Calu3 (cell line): ENCODE measurements at regions not wholly inside any gene's neighbourhood (a gene's known extent, or its start where the extent isn't known, plus 50 kb on each side); places are given as distances from the start of the nearest gene placed in this dataset.
"Not testable (repeated sequence)": the region's sequence is repeated elsewhere in the genome, so short reads cannot be mapped to it uniquely, and the experiment has no call there.

Experiments
- BruUV-seq: library from RNA; stranded (reverse); fragments of 400-500 nt; replicated peaks from 2 replicates; lab custom pipeline; 2021; lab: Mats Ljungman, UMichigan
- CTCF ChIA-PET: fragments of 300-600 bp; sonication (Branson Sonifier 250); formaldehyde crosslinking; loops from one replicate; lab custom pipeline; 2022; ENCODE audit warnings: antibody characterized with exemption; lab: Charles Lee
- DNase-seq: peaks from one replicate; pipeline ENCODE4 v3.0.0; 2022
- H3K27ac Mint-ChIP-seq: one replicate; pipeline ENCODE4 v1.8.0; 2022; ENCODE audit warnings: mixed read lengths; ENCODE audit not compliant: unreplicated experiment
- H3K27me3 Mint-ChIP-seq: one replicate; pipeline ENCODE4 v1.8.0; 2022; ENCODE audit warnings: mixed read lengths; ENCODE audit not compliant: unreplicated experiment
- H3K36me3 Mint-ChIP-seq: one replicate; pipeline ENCODE4 v1.8.0; 2022; ENCODE audit warnings: mild to moderate bottlenecking, moderate library complexity, mixed read lengths; ENCODE audit not compliant: insufficient read depth, unreplicated experiment
- H3K4me1 Mint-ChIP-seq: one replicate; pipeline ENCODE4 v1.8.0; 2022; ENCODE audit warnings: mild to moderate bottlenecking, low read depth, mixed read lengths; ENCODE audit not compliant: unreplicated experiment
- H3K4me3 Mint-ChIP-seq: one replicate; pipeline ENCODE4 v1.8.0; 2022; ENCODE audit warnings: mild to moderate bottlenecking, low read depth, moderate library complexity, mixed read lengths; ENCODE audit not compliant: unreplicated experiment
- H3K9me3 Mint-ChIP-seq: one replicate; pipeline ENCODE4 v1.8.0; 2022; ENCODE audit warnings: low read depth, mixed read lengths; ENCODE audit not compliant: unreplicated experiment
- intact Hi-C: fragments of 100-400 bp; cut with micrococcal nuclease; formaldehyde crosslinking; loops from one replicate; pipeline ENCODE4 v1.10.0; 2022; ENCODE audit not compliant: unreplicated experiment
- TF ChIP-seq, protein P1 (sequence below): fragments of 200-600 bp; IDR thresholded peaks from one replicate; pipeline ENCODE4 v1.8.0; 2022; ENCODE audit warnings: antibody characterized with exemption; ENCODE audit not compliant: unreplicated experiment

DNA sequence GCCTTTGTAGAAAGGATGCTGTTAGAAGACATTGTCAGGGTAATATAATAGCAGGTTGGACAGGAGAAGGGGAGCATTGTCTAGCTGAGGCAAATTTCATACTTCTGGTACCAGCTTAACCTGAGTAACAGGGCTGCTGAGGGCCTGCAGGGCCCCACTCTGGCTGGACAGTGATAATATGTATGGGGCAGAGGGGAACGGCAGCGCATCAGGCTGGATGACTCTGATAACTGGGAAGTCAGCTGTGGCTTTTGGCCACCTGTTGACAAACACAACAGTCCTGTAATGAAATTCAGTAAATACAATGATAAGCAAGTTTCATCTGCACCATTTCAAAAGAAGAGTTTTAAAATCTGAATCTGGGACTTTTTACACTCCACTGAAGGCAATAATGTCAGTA lies 259.9 kb upstream of the CNR1 start:
- no peaks in the 10 kb centered on the region for H3K4me1 Mint-ChIP-seq
- H3K36me3 Mint-ChIP-seq = no peaks in the 10 kb centered on the region
- CTCF ChIA-PET = no interaction called here
- no peak for DNase-seq
- intact Hi-C loops = no loop called here
- H3K4me3 Mint-ChIP-seq = no peak overlapping the region
- TF ChIP-seq, protein P1, sequence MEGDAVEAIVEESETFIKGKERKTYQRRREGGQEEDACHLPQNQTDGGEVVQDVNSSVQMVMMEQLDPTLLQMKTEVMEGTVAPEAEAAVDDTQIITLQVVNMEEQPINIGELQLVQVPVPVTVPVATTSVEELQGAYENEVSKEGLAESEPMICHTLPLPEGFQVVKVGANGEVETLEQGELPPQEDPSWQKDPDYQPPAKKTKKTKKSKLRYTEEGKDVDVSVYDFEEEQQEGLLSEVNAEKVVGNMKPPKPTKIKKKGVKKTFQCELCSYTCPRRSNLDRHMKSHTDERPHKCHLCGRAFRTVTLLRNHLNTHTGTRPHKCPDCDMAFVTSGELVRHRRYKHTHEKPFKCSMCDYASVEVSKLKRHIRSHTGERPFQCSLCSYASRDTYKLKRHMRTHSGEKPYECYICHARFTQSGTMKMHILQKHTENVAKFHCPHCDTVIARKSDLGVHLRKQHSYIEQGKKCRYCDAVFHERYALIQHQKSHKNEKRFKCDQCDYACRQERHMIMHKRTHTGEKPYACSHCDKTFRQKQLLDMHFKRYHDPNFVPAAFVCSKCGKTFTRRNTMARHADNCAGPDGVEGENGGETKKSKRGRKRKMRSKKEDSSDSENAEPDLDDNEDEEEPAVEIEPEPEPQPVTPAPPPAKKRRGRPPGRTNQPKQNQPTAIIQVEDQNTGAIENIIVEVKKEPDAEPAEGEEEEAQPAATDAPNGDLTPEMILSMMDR = no peak
- BruUV-seq = no TSS peak
- peaks cover 13% of the 10 kb centered on the region for H3K27me3 Mint-ChIP-seq
- peaks cover 3% of the 10 kb centered on the region for H3K9me3 Mint-ChIP-seq
- H3K27ac Mint-ChIP-seq = no peak overlapping the region

DNA sequence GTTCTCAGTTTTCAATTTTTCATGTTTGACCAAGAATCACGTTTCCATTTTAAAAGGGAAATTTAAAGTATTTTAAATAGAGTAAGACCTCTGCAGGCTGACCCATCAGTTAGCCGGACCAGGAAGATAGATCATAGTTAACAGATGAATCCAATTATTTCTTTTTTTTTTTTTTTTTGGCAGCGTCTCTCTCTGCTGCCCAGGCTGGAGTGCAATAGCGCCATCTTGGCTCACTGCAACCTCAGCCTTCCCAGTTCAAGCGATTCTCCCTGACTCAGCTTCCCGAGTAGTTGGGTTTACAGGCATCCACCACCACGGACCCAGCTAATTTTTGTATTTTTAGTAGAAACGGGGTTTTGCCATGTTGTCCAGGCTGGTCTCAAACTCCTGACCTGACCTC lies 256.7 kb upstream of the CNR1 start:
- Mint-ChIP-seq H3K4me3 (no peak overlapping the region), H3K27ac (no peak overlapping the region), H3K36me3 (no peaks in the 10 kb centered on the region), H3K27me3 (peaks cover 13% of the 10 kb centered on the region), H3K9me3 (peaks cover 3% of the 10 kb centered on the region), H3K4me1 (no peaks in the 10 kb centered on the region)
- TF ChIP-seq, protein P1 = no peak
- intact Hi-C loops = no loop called here
- no peak for DNase-seq
- CTCF ChIA-PET = interaction anchor here (0.7 kb wide), 1 partner anchor 426 kb away, joined by 3 read pairs; no protein-coding TSS in a partner anchor
- no TSS peak for BruUV-seq

DNA sequence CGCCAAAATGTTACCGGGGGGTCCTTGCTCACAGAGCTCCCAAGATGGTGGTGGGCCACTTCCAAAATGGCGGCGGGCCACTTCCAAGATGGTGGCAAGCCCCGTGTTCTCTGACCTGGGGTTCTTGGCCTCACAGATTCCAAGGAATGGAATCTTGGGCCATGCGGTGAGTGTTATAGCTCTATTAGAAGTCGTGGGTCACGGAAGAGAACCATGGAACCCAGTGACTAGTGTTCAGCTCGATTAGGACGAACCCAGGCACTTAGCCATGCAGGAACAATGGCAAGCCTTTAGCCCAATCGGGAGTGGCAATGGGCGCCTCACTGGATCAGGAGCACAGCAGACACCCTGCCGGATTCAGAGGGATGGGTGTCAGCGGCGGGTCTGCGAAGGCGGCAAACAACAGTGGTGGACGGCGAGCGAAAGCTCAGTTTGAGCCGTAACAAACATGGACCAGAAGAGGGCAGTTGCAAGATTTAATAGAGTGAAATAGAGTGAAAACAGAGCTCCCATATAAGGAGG lies 254.9 kb upstream of the CNR1 start:
- intact Hi-C loops, BruUV-seq, H3K36me3 Mint-ChIP-seq, CTCF ChIA-PET, H3K4me1 Mint-ChIP-seq, DNase-seq, H3K27ac Mint-ChIP-seq, H3K9me3 Mint-ChIP-seq, H3K27me3 Mint-ChIP-seq, H3K4me3 Mint-ChIP-seq: not testable (repeated sequence)

DNA sequence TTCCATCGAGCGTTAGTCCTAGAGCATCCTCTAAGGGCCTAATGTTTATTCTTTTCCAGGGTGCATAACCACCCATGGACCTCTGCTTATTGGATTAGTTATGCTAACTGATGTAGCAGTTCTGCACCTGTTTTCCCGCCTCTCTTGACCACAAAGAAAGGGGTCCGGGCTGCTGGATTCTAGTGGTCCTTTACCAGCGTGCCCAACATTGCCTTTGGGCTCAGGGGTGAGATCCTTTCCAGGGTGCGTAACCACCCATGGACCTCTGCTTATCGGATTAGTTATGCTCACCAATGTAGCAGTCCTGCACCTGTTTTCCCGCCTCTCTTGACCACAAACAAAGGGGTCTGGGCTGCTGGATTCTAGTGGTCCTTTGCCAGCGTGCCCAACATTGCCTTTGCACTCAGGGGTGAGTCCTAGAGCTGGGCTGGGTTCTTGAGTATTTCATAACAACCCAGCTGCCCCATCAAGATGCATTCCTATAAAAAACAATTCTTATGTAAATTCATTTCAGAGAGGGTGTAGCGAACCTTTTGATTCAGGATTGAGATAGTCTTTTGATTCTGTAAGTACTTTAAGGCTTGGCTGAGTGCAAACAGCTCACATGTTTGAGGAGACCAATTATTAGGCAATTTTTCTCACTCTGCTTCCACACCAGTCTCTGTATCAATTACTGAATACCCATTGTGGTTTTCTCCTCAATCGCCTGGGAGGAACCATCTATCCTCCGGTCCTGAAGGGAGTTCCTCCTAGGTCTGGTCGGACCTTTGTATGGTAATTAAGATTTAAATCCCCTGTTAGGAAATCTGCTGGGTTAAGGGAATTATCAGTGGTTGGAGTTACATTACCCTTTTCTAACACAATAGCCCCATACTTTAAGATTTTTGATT lies 253.0 kb upstream of the CNR1 start:
- BruUV-seq, intact Hi-C loops, CTCF ChIA-PET, H3K4me1 Mint-ChIP-seq, DNase-seq, H3K4me3 Mint-ChIP-seq, H3K27ac Mint-ChIP-seq, H3K9me3 Mint-ChIP-seq, H3K36me3 Mint-ChIP-seq: not testable (repeated sequence)
- H3K27me3 Mint-ChIP-seq = peaks cover 14% of the 10 kb centered on the region

DNA sequence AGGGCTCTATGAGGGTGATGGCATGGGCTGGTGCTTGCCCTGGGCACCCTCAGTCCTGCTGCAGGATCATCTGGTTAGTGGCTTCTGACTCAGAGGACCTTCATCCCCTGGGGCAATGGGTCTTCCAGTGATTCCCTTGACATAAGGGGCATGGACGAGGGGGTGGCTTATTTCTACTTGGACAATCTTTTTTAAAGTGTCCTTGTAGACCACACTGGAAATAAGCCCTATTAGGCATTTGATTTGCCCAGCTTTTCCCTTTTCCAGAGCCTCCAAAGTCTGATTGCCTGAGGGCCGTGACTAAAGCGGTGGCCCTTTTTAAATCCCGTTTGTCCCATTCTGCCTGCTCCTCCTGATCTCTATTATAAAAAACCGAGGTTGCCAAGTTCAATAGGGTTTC lies 251.2 kb upstream of the CNR1 start:
- DNase-seq, intact Hi-C loops, H3K4me3 Mint-ChIP-seq, CTCF ChIA-PET, H3K27ac Mint-ChIP-seq, BruUV-seq, H3K4me1 Mint-ChIP-seq, H3K36me3 Mint-ChIP-seq, H3K9me3 Mint-ChIP-seq: not testable (repeated sequence)
- peaks cover 14% of the 10 kb centered on the region for H3K27me3 Mint-ChIP-seq
